GM18951 (cell line): ENCODE measurements at regions not wholly inside any gene's neighbourhood (a gene's known extent, or its start where the extent isn't known, plus 50 kb on each side); places are given as distances from the start of the nearest gene placed in this dataset.

Source experiments
- POLR2A ChIP-seq: IDR thresholded peaks from 4 replicates; pipeline ENCODE4 v1.6.1; 2011; ENCODE audit warnings: mild to moderate bottlenecking; ENCODE audit not compliant: insufficient read length, insufficient read depth; ENCODE audit errors: extremely low read depth
- in situ Hi-C: fragments of 300-500 bp; cut with MboI; formaldehyde crosslinking; loops from one replicate; pipeline ENCODE4 v1.12.0; 2022; ENCODE audit warnings: low sequenced_read_pairs, mixed read lengths, inconsistent platforms; ENCODE audit not compliant: unreplicated experiment

GRCh38 chr10:124346831-124347230 lies 71.9 kb downstream of the OAT start:
- no peak for TF ChIP-seq POLR2A
- in situ Hi-C loops = no loop called here

GRCh38 chr10:124345521-124345920 lies 73.2 kb downstream of the OAT start:
- in situ Hi-C loops = no loop called here
- TF ChIP-seq POLR2A = no peak

GRCh38 chr10:124344931-124345330 lies 73.8 kb downstream of the OAT start:
- TF ChIP-seq POLR2A = no peak

GRCh38 chr10:124344266-124344590 lies 74.5 kb downstream of the OAT start:
- in situ Hi-C loops = no loop called here

More at GRCh38 chr10:124344931-124345330, 73.8 kb downstream of the OAT start:
- in situ Hi-C loops = no loop called here

GRCh38 chr10:124343351-124344265 lies 75.1 kb downstream of the OAT start:
- in situ Hi-C loops = no loop called here
- no peak for TF ChIP-seq POLR2A

More at GRCh38 chr10:124344266-124344590, 74.5 kb downstream of the OAT start:
- no peak for TF ChIP-seq POLR2A

- in situ Hi-C loops = no loop called here
- no peak for TF ChIP-seq POLR2A
Observed at GRCh38 chr10:124342821-124343170, 75.9 kb downstream of the OAT start.

- in situ Hi-C loops = no loop called here
- no peak for TF ChIP-seq POLR2A
Observed at GRCh38 chr10:124342136-124342820, 76.4 kb downstream of the OAT start.

GRCh38 chr10:124341768-124342135 lies 77.0 kb downstream of the OAT start:
- in situ Hi-C loops = no loop called here
- no peak for TF ChIP-seq POLR2A

- TF ChIP-seq POLR2A = no peak
- in situ Hi-C loops = no loop called here
Observed at GRCh38 chr10:124340033-124340760, 78.5 kb downstream of the OAT start.

- no peak for TF ChIP-seq POLR2A
- in situ Hi-C loops = no loop called here
Observed at GRCh38 chr10:124339119-124340032, 79.3 kb downstream of the OAT start.

- in situ Hi-C loops = no loop called here
- no peak for TF ChIP-seq POLR2A
Observed at GRCh38 chr10:124338276-124338925, 80.3 kb downstream of the OAT start.

GRCh38 chr10:124336186-124336585 lies 82.5 kb downstream of the OAT start:
- TF ChIP-seq POLR2A = no peak
- in situ Hi-C loops = no loop called here
